ENCODE measurements at regions not wholly inside any gene's neighbourhood (a gene's known extent, or its start where the extent isn't known, plus 50 kb on each side); places are given as distances from the start of the nearest gene placed in this dataset.

DNA sequence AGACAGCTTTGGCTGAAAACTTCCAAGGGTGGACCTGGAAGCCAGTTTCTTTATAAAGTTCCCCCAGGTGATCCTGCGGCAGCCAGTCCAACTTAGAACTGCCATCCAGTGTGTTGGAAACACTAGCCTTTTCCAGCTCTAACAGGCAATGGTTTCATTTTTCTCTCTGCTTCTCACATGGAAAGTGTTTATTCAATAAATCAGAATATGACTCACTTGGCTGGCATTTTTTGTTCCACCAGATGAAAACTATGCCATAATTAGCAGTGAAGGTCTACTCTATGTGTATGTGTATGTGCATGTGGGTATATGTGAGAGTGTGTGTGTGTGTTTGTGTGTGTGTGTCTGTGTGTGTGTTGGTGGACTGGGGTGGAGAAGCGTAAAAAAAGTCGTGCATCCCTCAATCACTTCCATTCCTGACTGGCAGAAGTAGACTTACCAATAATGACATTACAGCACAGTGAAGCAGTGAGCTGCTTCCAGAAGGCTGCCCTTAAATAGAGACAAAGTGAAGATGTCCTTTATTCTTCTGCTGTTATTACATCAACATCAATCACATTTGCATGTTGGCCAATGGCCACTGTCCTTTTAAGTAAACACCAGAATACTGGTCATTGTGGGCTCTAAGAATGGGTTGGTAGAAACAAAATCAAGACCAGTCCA lies 90.9 kb upstream of the SETBP1 start:
- TF ChIP-seq, protein P1, sequence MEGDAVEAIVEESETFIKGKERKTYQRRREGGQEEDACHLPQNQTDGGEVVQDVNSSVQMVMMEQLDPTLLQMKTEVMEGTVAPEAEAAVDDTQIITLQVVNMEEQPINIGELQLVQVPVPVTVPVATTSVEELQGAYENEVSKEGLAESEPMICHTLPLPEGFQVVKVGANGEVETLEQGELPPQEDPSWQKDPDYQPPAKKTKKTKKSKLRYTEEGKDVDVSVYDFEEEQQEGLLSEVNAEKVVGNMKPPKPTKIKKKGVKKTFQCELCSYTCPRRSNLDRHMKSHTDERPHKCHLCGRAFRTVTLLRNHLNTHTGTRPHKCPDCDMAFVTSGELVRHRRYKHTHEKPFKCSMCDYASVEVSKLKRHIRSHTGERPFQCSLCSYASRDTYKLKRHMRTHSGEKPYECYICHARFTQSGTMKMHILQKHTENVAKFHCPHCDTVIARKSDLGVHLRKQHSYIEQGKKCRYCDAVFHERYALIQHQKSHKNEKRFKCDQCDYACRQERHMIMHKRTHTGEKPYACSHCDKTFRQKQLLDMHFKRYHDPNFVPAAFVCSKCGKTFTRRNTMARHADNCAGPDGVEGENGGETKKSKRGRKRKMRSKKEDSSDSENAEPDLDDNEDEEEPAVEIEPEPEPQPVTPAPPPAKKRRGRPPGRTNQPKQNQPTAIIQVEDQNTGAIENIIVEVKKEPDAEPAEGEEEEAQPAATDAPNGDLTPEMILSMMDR (IDR thresholded peaks at IDR 0.05 in 4 of 5, conservative IDR thresholded peaks at IDR 0.05 in 1 of 5) = no peak
- TF ChIP-seq POLR2A (IDR thresholded peaks at IDR 0.05) = no peak
